Right renal pelvis (tissue), 4 donors: ENCODE measurements at regions not wholly inside any gene's neighbourhood (a gene's known extent, or its start where the extent isn't known, plus 50 kb on each side); places are given as distances from the start of the nearest gene placed in this dataset.
"Not testable (repeated sequence)": the region's sequence is repeated elsewhere in the genome, so short reads cannot be mapped to it uniquely, and the experiment has no call there.

Experiments used
- DNase-seq, 4 donors: peaks; one replicate each; pipeline ENCODE4 v3.0.0-alpha.2; 2013; ENCODE audit warnings: low read depth in 4 of 4, low spot score in 3 of 4, missing footprints in 1 of 4

DNA sequence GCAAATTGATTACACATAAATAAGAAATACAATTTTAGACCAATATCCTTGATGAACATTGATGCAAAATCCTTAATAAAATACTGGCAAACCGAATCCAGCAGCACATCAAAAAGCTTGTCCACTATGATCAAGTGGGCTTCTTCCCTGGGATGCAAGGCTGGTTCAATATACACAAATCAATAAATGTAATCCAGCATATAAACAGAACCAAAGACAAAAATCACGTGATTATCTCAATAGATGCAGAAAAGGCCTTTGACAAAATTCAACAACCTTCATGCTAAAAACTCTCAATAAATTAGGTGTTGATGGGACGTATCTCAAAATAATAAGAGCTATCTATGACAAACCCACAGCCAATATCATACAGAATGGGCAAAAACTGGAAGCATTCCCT, 624.2 kb upstream of the KCND2 start:
- not testable (repeated sequence) for DNase-seq

DNA sequence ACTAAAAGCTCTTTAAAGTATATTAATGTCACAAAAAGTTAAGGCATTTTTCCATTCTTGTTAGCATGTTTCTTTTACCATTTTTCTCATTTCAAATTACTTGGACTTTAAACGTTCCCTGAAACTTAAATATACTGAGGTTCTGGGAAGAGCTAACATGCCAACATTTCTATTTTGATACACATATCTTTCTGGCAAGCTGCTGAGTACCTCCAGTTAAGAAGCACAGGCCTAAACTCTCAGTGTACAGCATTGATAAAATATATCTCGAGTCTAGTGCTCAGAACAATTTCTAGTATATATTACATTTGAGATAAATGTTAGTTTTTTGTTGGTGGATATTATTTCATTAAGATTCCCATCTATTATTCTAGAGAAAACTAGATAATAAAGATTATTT, 612.9 kb upstream of the KCND2 start:
- DNase-seq, result no peak

DNA sequence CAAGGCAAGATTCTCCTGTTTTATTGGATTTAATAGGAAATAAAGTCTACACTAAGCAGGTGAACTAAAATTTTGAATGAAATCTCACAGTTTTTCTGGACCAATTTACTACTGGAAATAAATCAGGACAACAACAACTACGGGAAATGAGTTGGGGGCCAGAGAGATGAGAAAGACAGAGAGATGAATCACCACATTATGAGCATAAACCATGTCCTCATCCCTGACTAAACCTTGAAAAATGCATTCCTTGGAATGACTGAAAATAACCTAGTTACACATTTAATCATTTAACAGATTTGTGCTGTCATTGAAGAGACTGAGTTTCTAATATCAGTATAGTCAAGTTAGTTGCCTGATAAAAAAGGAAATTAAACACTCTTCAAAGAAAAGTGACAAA, 608.4 kb upstream of the KCND2 start:
- DNase-seq, result no peak

DNA sequence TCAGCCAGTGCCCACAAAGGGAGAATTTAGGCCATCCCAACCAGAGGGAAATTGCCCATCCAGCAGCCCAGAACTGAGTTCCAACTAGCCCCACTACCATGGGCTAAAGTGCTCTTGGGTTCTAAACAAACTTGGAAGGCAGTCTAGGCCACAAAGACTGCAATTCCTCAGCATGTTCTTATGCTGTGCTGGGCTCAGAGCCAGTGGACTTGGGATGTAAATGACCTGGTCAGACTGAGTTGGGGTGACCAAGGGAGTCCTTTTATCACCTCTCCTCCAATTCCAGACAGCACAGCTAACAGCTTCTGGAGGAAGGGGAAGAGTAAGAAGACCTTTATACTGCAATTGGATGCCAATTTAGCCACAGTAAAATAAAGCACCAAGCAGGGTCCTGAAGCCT, 607.2 kb upstream of the KCND2 start:
- no peak for DNase-seq

DNA sequence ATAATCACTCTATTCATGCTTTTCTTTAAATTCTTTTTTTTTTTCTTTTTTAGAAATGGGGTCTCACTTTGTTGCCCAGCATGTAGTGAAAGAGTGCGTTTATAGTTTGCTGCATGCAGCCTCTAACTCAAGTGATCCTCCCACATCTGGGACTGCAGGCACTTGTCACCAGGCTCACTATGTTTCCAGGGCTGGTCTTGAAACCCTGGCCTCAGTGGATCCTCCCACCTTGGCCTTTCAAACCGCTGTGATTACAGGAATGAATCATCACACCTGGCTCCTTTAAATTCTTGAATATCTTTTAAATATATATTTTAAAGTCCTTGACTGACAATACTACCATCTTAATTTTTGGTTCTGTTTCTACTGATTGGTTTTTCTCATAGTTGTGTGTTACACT, 591.6 kb upstream of the KCND2 start:
- DNase-seq, result no peak

DNA sequence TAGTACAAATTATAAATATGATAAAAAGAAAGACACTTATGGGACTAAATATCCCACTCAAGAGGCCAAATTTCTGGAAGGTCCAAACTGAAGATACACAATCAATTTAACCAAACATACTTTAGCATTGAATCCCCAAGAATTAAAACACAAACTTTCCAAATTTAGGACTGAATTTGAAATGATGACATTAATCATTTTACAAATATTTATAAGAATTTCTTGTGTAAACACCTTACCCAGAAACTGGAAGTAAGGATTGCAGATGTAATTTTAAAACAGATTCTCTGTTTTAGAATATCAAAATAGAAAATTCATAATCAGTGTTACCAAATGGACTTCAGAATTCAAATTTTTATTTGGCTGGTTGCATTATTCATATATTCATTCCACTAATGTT, 588.2 kb upstream of the KCND2 start:
- no peak for DNase-seq

DNA sequence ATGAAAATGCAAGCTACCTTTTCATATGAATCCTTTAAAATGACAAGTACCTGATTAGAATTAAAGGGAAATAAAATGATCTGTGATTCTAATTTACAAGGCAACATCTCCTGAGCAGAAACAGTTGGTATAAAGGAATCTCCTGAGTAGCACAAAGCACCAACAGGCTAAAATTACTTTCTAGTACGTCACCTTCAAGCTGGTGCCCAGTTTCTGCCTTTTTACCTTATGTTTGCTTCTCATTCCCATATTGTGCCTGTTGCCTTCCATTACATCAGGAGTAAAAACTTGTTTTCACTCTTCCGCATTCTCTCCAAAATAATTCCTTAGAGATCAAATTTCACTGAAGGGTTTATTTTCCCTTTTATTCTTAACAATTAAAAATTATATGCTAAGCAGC, 587.1 kb upstream of the KCND2 start:
- no peak for DNase-seq

DNA sequence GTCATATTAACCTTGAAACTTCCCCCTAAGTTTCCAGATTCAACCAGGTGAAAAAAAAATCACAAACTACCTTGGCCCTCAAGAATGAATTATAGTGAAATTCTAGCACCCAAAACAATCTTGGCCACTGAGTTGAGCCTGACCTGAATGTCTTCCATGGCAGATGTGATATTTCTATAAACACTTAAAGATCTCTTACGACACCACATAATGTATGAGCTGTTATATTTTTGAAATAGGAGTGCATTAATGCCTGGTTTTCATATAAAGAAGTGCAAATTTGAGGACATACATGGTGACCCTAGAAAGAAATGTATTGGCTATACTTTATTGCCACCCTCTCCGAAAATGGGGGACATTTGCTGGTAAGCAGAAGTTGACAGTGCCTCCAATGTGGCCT, 584.1 kb upstream of the KCND2 start:
- DNase-seq, result no peak

DNA sequence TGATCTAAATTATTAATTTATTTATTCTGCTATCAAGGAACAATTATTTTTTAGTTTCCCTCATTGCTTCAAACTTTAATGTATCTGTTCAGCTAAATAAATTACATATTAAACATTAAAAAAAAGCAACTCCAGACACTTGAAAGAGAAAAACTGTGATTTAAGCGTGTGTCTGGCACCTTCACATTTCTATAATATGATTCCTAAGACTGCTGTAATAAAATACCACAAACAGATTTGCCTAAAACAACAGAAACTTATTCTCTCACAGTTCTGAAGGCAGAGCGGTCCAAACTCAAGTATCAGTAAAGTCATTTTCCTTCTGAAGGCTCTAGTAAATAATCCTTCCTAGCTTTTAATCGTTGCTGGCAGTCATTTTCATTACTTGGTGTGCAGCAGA, 580.4 kb upstream of the KCND2 start:
- no peak for DNase-seq

DNA sequence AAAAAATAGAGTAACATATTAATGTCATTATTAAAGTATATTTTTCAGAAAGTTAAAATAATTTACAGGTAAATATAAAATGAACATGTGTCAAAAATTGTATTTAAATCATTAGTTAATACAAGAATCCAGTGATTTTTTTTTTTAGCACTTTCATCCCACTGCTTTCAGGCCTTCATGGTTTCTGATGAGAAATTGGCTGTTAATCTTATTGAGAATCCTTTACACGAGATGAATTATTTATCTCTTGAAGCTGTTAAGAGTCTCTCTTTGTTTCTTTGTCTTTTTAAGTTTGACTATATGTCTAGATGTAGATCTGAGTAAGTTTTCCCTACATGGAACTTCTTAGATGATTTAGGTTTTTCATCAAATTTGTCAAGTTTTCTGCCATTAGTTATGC, 578.5 kb upstream of the KCND2 start:
- no peak for DNase-seq

DNA sequence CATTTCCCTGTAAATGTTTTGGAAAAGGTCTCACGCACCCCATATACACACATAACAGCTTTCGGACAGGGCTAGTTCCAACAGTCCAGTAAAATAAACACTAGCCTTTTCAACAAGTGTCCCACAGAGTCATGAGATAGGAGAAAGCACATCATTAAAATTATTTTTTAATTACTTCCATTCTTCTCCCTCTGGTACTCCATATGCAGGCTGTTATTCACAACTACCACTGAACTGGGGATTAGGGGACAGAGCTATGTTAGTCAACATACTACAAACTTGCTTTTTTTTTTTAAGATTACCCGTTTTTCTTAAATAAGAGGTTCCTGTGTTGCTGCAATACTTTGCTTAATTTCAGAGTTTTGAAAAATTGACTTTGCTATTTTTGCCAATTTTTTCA, 576.6 kb upstream of the KCND2 start:
- no peak for DNase-seq

DNA sequence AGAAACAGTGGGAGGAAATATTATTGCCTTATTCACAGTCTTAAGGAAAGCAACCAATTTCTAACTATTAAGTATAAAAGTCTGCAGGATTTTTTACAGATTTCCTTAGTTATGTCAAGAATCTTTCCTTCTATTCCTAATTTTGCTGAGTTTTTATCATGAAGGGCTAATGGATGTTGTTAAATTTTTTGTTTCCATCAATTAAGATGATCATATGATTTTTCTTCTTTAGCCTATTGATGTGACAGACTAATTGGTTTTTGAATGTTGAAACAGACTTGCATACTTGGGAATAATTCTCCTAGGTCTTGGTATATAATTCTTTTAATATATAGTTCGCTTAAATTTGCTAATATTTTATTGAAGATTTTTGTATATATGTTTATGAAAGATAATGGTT, 569.1 kb upstream of the KCND2 start:
- no peak for DNase-seq

DNA sequence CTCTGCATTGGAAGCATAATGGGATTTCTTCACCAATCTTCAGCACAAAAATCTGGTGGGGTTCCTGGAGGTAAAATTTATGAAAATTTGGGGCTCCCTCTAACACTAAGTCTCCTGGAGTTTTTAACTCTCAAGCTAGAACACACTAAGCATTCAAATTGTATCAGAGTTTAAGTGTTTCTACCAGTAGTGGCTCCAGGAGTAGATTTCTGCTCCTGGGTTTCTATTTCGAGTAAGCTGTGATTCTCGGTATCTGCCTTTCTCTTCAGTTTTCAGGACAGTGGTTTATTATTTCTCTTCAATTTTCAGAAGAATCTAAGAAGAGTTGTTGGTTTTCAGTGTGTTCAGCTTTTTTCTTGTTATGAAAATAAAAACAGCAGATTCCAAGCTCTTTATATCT, 566.4 kb upstream of the KCND2 start:
- no peak for DNase-seq

DNA sequence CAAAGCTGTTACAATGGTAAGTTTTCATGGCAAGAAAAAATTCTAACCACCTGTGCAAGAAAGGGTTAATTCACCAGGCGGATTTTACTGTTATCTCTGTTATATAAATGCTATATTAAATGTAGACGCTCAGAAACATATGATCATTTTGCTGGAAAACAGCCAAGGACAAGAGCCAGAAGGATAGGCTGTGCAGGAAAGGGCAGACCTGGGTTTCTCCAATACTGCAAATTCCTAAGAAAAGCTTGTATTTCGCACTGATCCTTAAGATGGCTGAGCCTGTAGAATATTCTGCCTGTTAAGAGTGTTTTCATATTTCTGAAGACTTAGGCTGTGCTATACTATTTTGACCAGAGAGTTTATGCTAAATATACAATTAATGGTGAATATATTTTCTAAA, 564.1 kb upstream of the KCND2 start:
- no peak for DNase-seq

DNA sequence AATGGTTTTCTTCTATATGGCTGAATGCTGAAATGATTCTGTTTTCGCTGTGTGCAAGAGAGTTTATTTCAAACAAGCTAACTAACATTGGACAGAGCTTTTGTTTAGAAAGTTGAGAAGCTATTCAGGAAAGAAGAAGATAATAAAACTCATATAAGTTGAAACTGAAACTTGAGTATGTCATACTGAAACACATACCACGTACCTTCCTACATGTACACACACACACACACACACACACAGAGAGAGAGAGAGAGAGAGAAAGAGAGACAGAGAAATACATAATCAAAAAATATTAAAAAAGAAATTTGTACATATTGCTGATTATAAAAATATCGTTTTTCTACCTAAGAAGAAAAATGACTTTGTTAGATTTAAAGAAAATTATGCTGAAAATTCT, 561.9 kb upstream of the KCND2 start:
- DNase-seq, result no peak

DNA sequence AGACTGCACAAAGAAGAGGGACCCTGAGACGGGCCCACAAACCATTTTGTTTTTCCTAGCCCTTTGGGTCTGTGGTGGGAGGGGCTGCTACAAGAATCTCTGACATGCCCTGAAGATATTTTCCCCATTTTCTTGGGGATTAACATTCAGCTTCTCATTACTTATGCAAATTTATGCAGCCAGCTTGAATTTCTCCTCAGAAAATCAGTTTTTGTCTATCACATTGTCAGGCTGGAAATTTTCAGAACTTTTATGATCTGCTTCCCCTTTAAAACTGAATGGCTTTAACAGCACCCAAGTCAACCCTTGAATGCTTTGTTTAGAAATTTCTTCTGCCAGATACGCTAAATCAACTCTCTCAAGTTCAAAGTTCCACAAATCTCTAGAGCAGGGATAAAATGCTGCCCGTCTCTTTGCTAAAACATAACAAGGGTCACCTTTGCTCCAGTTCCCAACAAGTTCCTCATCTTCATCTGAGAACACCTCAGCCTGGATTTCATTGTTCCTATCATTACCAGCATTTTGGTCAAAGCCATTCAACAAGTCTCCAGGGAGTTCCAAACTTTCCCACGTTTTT, 560.0 kb upstream of the KCND2 start:
- no peak for DNase-seq

DNA sequence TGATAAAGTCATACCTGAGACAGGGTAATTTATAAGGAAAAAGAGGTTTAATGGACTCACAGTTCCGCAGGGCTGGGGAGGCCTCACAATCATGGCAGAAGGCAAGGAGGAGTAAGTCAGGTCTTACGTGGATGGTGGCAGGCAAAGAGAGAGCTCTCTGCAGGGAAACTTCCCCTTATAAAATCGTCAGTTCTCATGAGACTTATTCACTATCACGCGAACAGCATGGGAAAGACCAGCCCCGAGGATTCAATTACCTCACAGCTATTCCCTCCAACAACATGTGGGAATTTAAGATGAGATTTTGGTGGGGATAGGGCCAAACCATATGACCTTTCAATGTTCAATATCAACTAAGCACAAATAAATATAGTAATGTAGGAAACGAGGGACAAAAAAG, 559.4 kb upstream of the KCND2 start:
- DNase-seq, result no peak

DNA sequence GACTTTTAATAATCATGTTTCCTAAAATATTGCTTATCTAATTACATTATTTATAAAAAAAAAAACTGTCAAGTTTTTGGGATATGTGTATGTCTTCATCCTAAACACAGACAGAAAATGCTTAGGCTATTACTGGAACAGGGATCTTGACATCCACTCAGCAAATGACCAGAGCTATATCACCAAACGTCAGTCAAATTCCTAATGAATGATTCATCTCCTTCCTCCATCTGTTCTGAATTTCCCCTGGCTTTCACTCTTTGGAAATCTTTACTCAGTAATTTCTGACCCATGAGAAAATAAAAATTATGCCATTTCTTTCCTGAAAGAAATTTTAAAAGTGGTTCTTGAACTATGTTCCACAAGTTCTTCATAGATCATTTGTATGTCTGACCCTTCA, 552.4 kb upstream of the KCND2 start:
- DNase-seq, result no peak

DNA sequence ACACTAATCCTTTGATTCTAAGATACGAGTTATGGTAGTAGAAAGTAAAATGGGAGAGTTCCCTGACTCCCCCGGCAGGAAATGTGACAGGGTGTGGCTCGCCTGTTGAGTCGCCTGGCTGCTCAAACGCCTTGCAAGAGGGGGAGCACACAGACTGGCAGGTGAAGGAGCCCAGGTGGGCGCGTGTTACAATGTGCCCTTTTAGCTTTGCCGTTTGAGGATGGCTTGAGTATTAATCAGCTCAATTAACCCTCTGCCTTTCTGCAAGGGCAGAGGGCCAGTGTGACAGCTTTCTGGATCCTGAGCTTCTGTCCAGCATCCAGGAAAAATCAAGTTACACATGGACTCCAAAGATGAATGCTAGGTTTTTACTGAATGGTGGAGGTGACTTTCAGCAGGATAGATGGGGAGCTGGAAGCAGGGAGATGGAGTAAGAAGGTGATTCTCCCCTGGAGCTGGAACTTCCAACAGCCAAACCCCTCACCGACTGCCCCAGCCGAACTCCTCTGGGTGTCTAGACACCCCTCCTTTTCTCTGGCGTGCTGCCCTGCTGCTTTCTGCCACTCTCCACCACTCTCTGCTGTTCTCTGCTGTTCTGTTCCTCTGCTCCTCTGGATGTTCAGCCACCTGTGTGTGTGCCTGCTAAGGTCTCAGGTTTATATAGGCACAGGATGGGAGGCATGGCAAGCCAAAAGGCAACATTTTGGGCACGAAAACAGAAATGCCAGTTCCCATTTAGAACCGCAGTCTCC, 548.8 kb upstream of the KCND2 start:
- no peak for DNase-seq

DNA sequence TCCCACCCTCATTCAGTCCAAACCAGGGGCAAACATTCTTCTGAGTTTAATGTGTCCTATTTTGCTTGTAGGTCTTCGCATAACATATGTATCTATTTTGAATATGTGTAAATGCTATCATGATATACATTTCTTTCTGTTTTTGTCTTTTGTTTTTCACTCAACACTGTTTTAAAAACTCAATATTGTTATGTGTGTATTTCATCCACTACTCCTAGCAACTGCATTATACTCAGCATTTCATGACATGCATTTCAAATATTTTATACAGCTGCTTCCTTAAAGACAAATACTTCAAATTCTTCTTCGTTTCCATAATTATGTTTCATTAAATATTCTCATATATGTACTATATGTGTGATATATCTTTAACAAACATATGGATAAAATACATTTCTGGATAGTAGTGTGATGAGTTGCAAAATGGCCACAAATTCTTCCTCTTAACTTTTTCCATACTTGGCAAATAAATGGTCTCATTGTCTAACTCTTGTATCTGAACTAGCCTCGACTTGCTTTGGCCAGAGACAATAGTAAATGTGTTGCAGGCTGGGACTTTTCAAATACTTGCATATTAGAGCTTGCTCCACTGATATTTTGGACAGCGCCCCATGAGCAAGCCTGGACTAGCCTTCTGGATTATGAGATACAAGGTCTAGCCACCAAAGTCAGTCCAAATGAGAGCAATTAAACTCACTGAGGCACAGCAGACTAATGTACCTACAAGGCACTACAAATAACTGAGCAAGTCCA, 539.7 kb upstream of the KCND2 start:
- no peak for DNase-seq

DNA sequence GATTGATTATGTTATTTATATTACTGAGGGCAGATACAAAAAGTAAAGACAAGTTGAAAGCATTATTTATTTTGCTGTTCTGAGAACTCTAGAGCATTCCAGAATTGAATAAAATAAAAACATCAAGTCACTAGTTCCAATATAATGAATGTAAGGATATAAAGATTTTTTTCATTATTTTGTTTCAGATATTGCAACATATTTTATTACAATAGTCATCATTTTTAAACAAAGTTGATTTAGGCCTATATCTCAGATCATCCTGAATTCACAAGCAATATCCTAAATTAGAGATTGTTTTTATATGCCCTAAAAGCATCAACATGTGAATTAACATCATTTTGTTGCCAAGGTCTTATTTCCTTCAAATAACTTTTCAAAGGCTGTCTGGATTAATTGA, 535.6 kb upstream of the KCND2 start:
- DNase-seq, result no peak

DNA sequence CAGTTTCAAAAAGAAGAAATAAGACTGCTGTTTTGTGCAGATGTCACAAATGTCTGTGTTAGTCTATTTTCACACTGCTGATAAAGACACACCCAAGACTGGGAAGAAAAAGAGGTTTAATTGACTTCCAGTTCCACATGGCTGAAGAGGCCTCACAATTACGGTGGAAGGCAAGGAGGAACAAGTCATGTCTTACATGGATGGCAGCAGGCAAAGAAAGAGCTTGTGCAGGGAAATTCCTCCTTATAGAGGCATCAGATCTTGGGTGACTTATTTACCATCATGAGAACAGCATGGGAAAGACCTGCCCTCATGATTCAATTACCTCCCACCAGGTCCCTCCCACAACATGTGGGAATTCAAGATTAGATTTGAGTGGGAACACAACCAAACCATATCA, 527.7 kb upstream of the KCND2 start:
- not testable (repeated sequence) for DNase-seq
